GM18861 (cell line): ENCODE measurements at regions not wholly inside any gene's neighbourhood (a gene's known extent, or its start where the extent isn't known, plus 50 kb on each side); places are given as distances from the start of the nearest gene placed in this dataset.

ENCODE experiments used
- ATAC-seq: cut with Tn5 transposase; IDR thresholded peaks from one replicate; pipeline ENCODE4 v1.9.1; 2021; ENCODE audit not compliant: unreplicated experiment

DNA sequence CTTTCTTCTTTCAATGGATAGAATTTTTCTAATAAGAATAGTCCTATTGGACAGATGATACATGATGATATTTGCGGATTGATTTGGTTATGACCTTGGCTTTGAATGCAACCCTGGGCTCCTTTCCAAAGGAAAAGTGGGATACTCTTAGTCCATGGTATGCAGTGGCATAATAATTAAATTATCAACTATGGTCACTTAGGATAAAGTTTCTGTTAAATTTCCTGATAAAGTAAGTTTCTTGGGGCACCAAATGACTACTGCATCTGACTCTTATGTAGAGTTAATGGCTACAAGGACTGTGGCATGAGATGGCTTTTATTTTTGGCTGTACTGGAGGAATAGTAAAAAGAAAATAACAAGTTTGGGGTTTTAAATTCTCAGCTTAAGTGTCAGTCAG is 126.7 kb downstream of the QPCT start:
- no peak for ATAC-seq

DNA sequence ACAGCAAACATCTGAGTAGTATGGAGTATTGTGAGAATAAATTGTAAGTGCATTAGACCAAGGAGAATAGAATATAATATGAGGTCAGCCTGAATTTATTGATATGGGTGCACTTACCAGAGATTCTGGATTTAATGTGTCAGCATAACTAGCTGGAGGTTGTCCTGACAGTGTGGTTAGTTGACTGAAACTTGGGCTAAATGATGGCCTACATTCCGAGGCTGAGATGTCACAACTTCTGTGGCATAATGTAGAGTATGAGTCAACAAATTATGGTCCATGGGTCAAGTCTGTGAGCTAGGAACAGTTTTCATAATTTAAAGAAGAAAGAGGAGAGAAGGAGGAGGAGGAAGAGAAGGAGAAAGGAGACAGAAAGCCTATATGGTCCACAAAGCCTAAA is 127.6 kb downstream of the QPCT start:
- ATAC-seq = no peak

DNA sequence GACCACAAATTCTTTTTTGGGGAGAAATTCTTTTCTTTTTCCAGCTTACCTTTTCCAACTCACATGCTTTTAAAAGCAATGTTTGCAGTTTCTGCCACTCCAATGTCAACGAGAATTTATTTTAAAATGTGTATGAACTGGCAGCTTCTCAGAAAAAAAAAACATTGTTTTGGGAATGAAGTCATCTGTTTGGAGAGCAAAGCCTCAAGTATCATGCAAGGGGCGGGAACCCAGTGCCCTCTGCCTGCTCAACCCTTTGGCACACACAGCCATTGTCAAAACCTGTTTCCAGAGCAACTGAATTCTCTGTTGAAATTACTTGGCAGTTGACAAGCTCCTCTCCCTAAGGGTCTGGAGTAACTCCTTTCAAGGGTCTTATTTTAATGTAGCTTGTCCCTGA is 128.5 kb downstream of the QPCT start:
- no peak for ATAC-seq

DNA sequence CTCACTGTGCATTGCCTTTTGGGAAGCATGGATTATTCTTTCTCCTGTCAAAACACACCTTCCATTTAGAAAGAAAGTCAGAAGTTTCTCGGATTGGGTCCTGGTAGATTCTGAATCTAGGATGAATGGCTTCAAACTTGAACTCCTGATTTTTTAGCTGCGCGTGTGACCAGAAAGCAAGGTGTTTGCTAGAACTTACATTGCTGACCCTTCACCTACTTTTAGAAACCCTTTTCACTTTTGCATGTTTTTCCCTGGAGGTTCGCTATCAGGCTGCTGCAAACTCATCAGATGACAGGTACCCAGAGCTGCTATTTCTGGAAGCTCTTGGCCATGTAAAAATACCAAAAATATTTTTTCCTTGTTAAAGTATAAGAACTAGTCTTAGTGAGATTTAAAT is 132.0 kb downstream of the QPCT start:
- ATAC-seq = no peak

DNA sequence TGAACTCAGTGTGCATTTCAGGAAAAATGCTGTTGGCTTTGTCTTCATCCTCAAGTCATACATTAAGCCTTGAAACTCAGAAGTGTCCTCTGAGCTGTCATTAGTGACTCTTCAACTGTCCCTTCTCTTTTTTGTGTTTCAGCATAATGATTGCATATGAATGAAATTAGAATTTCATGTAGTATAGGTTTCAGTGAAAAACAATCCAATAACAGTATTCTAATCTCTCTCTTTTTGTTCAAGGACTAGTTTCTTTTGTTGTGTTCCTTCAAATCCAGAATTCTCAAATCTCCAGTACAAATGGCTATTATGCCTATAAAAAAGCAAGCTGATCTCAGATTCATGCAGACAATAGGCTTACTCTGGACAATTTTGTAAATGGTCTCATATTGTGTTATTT is 133.5 kb downstream of the QPCT start:
- ATAC-seq = no peak

DNA sequence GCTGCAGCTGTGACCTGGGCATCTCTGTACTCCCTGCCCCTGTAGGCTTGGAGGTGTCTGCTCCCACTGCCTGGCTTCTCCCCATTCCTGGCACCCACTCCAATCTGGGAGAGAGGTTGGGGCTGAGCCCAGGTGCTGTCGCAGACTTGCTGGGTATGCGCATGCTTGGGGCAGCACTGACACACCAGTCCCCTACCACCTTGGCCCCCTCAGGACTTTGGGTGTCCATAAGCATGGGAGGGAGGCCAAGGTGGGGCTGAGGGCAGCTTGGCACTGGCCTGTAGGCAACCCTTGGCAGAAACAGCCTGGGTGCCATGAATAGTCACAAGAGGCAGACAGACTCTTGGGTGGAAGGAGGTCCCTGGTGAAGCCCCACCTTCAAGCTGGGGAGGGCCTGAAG is 136.8 kb downstream of the QPCT start:
- ATAC-seq = no peak

DNA sequence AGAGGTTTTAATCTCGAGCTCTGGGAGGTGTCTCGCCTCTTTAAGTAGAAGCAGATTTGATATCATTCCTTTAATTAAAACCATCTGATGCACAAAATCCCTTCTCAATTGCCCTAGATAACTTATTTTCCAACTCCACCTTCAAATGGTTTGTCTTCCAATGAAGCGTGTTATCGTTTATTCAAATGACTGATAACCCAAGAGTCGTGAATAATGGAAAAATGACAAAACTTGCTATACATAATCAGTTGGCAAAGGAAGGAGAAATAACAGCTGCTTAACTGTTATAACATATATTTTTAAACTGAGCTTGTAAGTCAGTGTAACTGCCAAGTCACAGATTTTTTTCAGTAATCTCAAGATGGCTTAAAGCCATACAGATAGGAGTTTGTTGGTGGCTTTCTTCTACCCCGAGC is 144.6 kb downstream of the QPCT start:
- ATAC-seq = no peak

DNA sequence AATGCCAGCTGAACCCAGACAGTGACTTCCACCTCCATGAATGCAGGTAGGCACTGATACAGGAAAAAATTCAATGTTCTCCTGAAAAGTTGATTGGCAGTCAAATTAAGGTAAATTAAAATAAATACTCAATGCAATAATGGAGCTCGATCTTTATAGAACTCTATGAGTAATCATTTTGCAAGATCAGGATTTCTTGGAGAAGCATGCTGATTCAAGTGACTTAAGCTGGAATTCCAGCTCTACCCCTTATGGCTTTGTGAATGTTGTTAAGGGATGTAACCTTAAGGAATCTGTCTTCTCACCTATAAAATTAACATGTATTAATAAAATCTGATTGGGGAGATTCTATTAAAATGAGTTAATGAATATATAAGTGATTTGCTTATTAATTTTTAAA is 145.1 kb downstream of the QPCT start:
- no peak for ATAC-seq

DNA sequence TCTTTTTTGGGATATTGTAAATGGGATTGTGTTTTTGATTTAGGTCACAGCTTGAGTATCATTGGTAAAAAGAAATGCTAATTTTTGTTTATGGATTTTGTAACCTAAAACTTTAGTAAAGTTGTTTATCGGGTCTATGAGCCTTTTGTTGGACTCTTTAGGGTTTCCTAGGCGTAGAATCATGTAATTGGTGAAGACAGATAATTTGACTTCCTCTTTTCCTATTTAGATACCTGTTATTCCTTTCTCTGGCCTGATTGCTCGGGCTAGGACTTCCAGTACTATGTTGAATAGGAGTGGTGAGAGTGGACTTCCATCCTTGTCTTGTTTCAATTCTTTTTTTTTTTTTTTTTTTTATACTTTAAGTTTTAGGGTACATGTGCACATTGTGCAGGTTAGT is 149.0 kb downstream of the QPCT start:
- ATAC-seq = no peak

DNA sequence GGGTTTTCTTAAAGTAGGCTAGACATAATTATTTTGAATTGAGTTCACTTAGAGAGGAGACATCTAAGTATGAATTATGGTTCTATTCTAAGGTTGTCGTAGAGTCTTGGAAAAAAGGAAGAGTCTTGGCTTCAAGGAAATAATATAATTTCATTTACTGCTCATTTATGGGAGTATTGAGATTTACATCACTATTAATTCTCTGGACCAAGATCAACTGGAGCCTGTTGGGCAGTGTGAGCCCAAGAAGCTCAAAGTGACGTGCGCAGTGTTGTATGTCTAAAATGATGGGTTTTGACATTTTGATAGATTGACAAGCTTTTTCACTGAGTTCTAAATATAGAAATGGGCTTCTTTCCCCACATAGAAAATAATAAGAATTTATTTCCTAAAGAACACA is 154.7 kb downstream of the QPCT start:
- ATAC-seq = no peak

DNA sequence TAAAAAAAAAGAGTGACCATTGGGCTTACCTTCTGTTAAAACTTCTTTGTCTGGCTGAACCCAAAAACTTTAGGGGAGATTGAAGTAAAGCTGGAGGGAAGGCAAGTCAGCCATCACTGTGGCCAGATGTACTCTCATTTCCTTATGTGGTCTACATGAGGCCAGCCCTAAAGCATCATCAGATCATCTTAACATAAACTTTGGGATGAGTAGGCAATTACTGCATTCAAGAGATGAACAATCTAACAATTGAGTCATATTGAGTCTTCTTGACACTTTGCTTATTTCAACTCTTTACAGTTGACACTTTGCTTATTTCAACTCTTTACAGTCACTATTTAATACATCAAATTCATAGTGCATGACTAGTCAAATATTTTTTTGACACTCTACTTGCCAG is 155.6 kb downstream of the QPCT start:
- ATAC-seq = no peak

DNA sequence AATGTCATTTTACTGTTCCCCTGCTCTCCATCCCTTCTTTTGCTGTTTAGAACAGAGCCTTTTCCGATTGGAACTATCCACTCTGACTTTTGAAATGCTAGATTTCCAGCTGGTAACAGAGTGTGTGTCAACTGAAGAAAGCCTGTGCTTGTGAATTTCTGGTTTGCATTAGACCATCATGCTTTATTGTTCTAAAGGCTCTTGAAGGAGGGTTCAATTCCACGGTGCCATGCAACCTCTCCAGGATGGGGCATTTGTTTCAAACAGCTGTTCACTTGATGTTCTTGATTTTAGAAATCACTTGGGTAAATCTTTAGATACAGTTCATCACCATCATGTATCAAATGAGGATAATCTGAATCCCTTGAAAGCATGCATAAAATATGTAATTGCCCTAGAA is 156.7 kb downstream of the QPCT start:
- ATAC-seq = no peak

DNA sequence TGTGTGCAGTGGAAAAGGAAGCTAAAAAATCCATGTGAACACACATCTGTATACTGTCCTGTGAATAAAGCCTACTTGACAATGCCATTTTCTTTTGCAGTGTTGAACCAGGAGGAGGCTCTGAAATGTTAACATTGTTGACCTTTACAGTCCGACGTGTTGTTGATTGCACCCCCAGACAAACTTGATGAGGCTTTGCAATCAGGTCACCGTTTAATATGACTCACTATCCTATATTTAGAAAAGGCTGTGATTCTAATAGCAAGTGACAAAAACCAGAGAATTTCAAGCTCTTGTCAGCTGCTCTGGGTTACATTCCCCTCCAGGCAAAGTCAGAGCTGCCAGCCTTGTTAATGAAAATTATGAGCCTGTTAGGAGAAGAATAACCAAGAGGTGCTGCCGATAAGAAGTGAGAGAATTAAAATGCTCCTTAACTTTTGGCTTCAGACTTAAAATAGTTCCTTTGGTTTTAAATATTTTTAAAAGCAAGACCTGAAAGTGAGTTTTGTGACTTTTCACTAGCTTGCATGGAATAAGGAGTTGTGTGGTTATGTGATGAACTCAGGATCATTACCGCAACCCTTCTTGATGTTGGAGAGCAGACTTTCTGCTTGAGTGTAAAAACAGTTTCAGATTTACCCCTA is 162.1 kb downstream of the QPCT start:
- no peak for ATAC-seq

DNA sequence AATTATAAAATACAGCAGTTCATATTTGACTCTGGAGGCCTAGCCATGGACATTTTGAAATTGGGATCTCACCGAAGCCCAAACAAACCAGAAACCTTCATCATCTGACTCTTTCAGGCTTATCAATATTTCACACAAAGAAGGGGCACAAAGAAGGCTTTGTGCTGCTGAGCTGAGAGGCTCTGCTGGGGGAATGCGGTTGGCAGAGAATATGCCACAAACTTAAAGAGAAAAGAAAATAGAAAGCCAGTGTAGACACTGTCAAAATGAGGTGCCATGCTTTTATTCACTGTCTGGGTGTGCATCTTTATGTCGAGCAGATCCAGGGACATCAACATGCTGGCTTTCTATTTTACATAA is 162.6 kb downstream of the QPCT start:
- no peak for ATAC-seq

DNA sequence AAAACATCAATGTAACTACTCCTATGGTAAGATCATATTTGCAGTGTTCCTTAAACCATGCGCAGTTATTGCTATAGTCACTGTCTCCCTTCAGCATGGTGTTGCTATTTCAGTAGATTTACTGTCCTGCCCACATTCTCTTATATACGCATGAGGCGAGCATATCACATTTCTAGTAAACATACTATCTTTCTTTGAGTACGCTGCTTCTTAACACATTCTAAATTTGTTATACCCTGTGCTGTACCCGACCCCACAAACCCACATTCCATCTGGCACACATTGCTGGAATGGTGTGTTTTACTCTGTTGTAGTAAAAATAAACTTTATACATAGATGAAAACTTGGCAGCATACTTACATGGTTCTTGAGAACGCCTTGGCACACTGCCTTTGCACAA is 163.3 kb downstream of the QPCT start:
- ATAC-seq = no peak

DNA sequence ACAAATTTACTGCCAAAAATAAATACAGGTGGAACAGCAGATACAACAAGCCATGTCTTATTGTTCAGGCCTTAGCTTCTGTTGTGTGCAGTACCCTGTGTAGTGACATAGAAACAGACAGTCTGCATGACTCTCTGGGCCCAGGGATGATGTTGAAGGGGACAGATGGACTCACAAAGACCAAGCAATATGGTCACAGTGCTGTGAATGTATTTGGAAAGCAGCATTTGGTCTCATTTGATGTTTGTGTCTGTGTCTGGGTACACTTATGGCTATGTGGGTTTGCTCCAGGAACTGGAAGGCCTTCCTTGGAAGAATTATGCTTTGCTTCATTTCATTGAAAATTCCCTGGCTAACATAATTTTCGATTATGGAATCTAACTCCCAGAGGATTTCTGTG is 158.5 kb downstream of the CDC42EP3 start:
- no peak for ATAC-seq

DNA sequence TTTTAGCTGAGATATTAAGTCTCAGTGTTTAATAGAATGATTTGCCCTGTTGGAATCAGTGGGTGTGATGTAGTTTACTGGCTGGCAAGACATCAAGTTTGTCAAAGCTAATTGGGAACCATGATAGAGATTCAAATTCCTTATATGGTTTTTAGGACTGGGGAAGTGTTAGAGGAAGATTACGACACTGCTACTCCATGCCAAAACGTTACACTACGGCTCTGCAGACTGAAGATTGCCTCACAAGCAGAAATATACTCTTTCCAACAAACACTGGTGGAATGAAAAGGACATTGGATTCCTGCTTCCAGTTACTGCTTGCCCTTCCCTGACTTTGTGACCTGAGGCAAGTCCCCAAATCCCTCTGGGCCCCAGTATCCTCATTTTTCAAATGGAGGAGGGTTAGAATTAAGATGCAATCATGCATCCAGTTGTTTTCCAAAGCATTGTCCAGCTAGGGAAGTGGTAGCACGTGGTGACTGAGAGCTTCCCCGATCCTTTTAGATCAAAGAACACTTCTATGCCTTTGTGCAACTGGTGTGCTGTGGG is 147.6 kb downstream of the CDC42EP3 start:
- no peak for ATAC-seq

DNA sequence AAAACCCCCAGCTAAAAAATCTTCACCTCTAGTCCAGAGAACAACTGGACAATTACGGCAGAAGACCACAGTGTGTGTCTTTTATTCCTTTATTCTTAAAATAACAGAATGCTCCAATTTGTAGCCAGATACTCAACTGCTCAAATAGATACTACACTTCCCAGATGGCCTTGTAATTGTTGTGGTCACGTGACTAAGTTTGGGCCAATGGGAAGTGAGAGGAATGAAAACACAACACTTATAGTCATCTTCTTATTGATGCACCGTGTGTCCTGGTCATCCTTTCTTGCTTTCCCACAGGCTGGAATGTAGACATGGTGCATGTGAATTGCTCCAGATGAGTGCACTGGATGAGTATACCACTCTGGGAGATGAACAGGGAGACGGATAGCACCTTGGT is 145.1 kb downstream of the CDC42EP3 start:
- ATAC-seq = no peak

DNA sequence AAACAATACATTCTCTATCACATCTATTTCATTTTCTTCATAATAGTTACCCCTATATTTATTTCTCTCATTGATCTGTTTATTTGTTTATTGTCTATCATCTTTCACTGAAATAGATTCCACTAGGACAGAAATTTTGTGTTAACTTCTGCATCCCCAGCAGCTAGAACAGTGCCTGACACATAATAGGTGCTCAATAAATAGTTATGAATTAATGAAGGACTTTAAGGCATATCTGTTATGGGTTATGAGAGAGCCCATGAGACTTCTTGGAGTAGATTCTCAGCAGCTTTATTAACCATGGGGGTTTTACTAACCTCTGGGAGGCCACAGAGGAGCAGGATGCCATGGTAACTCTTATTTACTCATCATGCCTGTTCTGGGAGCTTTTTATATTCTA is 144.6 kb downstream of the CDC42EP3 start:
- no peak for ATAC-seq

DNA sequence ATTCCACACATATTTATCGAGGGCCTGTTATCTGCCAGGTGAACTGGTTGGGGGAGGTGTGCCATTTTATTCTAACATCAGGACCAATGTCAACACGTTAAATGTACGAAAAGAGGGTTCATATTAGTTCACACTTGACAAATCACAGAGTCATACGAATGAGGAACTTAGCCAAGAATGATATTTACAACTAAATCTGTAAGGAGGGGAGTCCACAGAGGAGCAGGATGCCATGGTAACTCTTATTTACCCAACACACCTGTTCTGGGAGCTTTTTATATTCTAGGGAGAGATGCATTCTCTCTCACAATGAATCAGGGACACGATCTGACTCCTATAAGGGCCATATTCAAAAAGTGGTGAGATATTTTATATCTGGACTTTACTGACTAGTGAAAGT is 144.1 kb downstream of the CDC42EP3 start:
- ATAC-seq = no peak

DNA sequence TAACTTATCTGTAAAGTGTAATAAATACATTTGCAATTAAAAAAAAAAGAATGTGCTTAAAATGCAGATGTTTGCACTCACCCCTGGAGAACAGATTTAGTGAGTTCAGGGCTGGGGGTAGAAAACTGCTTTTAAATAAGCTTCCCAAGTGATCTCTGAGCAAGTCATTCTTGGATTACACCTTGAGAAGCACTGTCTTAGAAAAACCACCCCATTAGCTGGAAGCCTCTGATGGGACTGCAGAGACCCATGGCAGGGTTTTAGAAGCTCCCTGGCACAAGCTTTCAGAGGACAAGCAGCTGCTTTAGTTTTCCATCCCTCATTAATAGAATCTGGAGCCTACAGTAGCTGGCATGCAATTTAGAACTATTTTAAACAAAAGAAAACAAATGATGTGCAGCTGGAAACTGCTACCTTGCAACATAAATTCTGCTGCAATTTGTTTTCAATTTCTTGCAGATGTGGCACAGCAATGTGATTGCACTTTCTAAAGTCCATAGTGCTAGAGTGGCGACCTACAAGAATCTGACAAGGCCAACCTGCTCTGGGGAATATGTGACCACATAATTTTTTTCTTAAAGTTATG is 141.5 kb downstream of the CDC42EP3 start:
- no peak for ATAC-seq

DNA sequence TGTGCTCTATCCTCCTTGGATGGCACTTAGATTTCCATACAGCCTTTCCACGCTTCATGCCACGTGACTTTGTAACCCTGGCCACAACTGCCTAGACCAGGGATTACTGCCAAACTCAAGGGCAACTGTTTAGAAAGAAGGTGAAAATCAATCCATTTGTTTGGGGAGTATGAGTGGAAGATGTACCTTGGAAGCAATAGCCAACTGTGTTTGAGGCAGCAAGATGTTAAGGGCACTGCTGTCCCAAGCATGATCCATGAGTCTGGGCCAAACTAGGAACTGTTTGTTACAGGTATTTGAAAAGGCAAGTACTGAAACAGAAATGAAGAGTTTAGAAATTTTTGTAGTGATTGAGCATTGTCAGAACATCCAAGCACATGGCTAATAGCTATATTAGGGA is 138.9 kb downstream of the CDC42EP3 start:
- no peak for ATAC-seq

DNA sequence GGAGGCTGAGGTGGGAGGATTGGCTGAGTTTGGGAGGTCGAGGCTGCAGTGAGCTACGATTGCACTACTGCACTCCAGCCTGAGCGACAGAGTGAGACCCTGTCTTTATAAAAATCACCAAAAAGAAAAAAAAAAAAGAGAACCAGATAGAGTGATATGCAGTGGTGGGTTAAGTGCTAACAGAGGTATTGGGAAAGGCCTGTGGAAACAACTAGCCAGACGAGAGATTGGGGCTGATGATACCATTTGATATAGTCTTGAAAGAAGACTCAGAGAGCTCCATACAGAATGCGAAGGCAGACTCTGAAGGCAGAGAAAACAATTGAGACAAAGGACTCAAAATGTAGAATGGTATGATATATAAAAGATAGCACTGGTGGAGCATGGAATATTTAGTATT is 134.1 kb downstream of the CDC42EP3 start:
- ATAC-seq = no peak
